Erythroblast (primary cell): ENCODE measurements at regions not wholly inside any gene's neighbourhood (a gene's known extent, or its start where the extent isn't known, plus 50 kb on each side); places are given as distances from the start of the nearest gene placed in this dataset.

ENCODE experiments used
- GATA1 ChIP-seq: IDR thresholded peaks from 2 replicates; pipeline ENCODE4 v1.6.1; 2011; ENCODE audit warnings: low read depth, mild to moderate bottlenecking, control low read depth, low read length, moderate library complexity
- POLR2A ChIP-seq: IDR thresholded peaks from 2 replicates; pipeline ENCODE4 v1.6.1; 2011; ENCODE audit warnings: mild to moderate bottlenecking, low read length

DNA sequence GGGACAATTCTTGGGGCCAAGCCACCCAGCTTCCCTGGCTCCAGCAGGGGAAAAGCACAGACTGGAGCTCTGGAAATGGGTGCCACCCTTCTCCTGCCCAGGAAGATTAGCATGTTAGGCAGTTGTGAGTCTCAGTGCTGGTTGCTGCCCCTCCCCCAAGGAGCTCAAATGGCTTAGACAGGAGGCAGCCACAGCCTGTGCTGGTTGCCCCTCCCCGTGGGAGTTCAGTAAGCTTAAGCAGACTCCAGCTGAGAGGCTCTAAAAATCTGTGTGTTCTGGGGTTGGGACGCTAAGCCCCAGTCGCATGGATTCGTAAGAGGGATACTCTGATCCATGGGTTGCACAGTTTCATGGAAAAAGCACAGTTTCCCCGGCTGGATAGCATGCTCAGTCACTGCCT is 92.7 kb upstream of the NDST3 start:
- TF ChIP-seq POLR2A: no peak
- TF ChIP-seq GATA1: no peak
